Type B pancreatic cell (in vitro differentiated cells): ENCODE measurements at regions not wholly inside any gene's neighbourhood (a gene's known extent, or its start where the extent isn't known, plus 50 kb on each side); places are given as distances from the start of the nearest gene placed in this dataset.

Experiments used
- DNase-seq: peaks from one replicate; pipeline ENCODE4 v3.0.0; 2021; ENCODE audit warnings: mixed read lengths; ENCODE audit not compliant: unreplicated experiment; ENCODE audit errors: extremely low spot score
- H3K27ac Mint-ChIP-seq: 2 replicates; pipeline ENCODE4 v1.8.0; 2021; ENCODE audit warnings: mild to moderate bottlenecking, mixed read lengths
- H3K27me3 Mint-ChIP-seq: 2 replicates; pipeline ENCODE4 v1.8.0; 2021; ENCODE audit warnings: mixed read lengths
- H3K36me3 Mint-ChIP-seq: 2 replicates; pipeline ENCODE4 v1.8.0; 2021; ENCODE audit warnings: mixed read lengths
- H3K4me1 Mint-ChIP-seq: one replicate; pipeline ENCODE4 v1.8.0; 2021; ENCODE audit warnings: mixed read lengths; ENCODE audit not compliant: unreplicated experiment
- H3K4me3 Mint-ChIP-seq: 2 replicates; pipeline ENCODE4 v1.8.0; 2021; ENCODE audit warnings: mild to moderate bottlenecking, mixed read lengths
- H3K9me3 Mint-ChIP-seq: 2 replicates; pipeline ENCODE4 v1.8.0; 2021; ENCODE audit warnings: mixed read lengths
- CTCF ChIP-seq: fragments of 200-600 bp; sonication (generic); conservative IDR thresholded peaks from 2 replicates; pipeline ENCODE4 v1.5.0; 2021; ENCODE audit warnings: antibody characterized with exemption, mild to moderate bottlenecking

DNA sequence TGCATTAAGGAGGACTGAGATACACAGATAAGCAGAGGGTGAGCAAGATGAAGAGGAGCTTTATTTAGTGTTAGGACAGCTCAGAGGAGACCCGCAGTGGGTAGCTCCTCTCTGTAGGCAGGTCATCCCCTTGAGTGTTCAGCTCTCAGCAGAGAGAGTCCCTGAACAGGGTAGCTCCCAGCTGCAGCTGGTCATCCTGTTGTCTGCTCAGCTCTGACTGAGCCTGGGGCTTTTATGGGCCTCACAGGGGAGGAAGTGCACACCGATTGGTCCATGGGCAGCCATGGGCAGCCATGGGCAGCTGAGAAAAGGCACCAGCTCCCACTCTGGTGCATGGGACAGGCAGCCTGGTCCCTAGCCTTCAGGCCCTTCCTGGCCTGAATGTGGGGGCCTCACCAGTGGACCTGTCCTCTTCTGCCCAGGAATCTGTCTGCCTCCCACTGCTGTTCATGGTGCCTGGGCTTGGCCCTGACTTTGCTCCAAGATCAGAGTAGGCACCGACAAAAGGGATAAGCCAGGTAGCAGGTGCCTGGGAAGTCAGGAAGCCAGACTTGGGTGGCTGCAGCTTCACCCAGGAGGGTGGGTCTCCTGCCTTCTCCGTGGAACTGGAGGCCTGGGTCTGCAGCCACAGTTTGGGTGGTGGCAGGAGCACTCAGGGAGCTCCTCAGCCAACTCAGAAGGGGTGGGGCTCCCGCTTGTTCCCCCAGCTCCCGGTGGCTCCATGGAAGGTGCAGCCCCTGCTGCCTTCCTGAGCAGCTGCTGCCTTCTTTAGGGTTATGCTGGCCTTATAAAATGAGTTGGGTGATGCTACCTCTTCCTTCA, 54.7 kb downstream of the MYEOV start:
- Mint-ChIP-seq H3K9me3 (no peaks in the 10 kb centered on the region), H3K4me3 (no peak overlapping the region), H3K27me3 (no peaks in the 10 kb centered on the region), H3K36me3 (no peaks in the 10 kb centered on the region), H3K4me1 (peaks cover 11% of the 10 kb centered on the region), H3K27ac (no peak overlapping the region)
- DNase-seq = peak; percentile 55
- no peak for TF ChIP-seq CTCF

DNA sequence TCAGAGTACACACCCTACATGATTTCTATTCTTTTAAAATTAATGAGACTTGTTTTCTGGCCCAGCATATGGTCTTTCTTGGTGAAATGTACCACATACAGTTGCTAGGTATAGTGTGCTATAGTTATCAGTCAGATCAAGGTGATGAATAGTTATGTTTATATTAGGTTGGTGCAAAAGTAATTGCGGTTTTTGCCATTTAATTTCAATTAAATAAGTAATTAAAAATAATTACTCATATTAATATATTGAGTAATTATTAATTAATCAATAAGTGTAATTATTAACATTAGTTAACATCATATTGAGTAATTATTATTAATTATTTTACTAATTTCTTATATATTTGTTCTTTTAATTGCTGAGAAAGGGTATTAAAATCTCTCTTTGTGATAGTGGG, 56.1 kb downstream of the MYEOV start:
- Mint-ChIP-seq H3K4me3 (no peak overlapping the region), H3K27ac (no peak overlapping the region), H3K4me1 (peaks cover 7% of the 10 kb centered on the region), H3K27me3 (peaks cover 2% of the 10 kb centered on the region), H3K9me3 (no peaks in the 10 kb centered on the region), H3K36me3 (no peaks in the 10 kb centered on the region)
- no peak for DNase-seq
- TF ChIP-seq CTCF = no peak

- H3K4me1 Mint-ChIP-seq = peaks cover 7% of the 10 kb centered on the region
- no peak for TF ChIP-seq CTCF
- no peak overlapping the region for H3K27ac Mint-ChIP-seq
- peaks cover 2% of the 10 kb centered on the region for H3K27me3 Mint-ChIP-seq
- no peaks in the 10 kb centered on the region for H3K36me3 Mint-ChIP-seq
- H3K9me3 Mint-ChIP-seq = no peaks in the 10 kb centered on the region
- no peak for DNase-seq
- H3K4me3 Mint-ChIP-seq = no peak overlapping the region
Measured at GRCh38 chr11:69350596-69350995, 56.6 kb downstream of the MYEOV start.

DNA sequence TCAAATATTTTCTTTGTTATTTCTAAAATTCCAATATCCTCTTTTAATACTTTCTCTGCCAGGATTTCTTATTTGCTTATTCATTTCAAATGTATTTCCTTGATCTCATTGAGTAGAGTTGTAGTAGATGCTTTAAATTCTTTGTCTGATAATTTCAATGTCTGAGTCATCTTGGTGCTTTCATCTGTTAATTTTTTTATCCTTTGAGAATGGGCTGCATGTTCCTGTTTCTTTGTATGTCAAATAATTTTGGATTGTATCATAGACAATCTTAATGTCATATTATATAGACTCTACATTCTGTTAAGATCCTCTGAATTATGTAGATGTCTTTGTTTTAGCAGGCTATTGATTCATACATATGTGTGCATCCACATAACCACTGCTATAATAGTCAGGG, 57.5 kb downstream of the MYEOV start:
- no peak for DNase-seq
- Mint-ChIP-seq H3K36me3 (no peaks in the 10 kb centered on the region), H3K27ac (peak overlapping the region; percentile 9)

GRCh38 chr11:69352166-69352565, 58.2 kb downstream of the MYEOV start:
- DNase-seq = no peak
- no peak for TF ChIP-seq CTCF
- peaks cover 7% of the 10 kb centered on the region for H3K4me1 Mint-ChIP-seq
- H3K9me3 Mint-ChIP-seq = no peaks in the 10 kb centered on the region
- no peak overlapping the region for H3K27ac Mint-ChIP-seq
- H3K4me3 Mint-ChIP-seq = no peak overlapping the region
- H3K27me3 Mint-ChIP-seq = peaks cover 2% of the 10 kb centered on the region
- no peaks in the 10 kb centered on the region for H3K36me3 Mint-ChIP-seq

More for the DNA sequence above, 57.5 kb downstream of the MYEOV start:
- Mint-ChIP-seq H3K9me3 (no peaks in the 10 kb centered on the region), H3K4me3 (no peak overlapping the region), H3K27me3 (peaks cover 2% of the 10 kb centered on the region), H3K4me1 (peaks cover 7% of the 10 kb centered on the region)
- TF ChIP-seq CTCF = no peak
